ENCODE measurements at regions not wholly inside any gene's neighbourhood (a gene's known extent, or its start where the extent isn't known, plus 50 kb on each side); places are given as distances from the start of the nearest gene placed in this dataset.

GRCh38 chr10:55277549-55277948, 476.5 kb upstream of the PCDH15 start:
- no peaks in the 10 kb centered on the region for H3K9me2 ChIP-seq (replicated peaks; ENCODE audit: control insufficient read depth, low read length)
- TF ChIP-seq CTCF (IDR thresholded peaks at IDR 0.05; ENCODE audit: low read depth, low read length, poor library complexity, severe bottlenecking) (no peak), EZH2phosphoT487 (IDR thresholded peaks at IDR 0.05; ENCODE audit: borderline replicate concordance, low read length) (no peak)

DNA sequence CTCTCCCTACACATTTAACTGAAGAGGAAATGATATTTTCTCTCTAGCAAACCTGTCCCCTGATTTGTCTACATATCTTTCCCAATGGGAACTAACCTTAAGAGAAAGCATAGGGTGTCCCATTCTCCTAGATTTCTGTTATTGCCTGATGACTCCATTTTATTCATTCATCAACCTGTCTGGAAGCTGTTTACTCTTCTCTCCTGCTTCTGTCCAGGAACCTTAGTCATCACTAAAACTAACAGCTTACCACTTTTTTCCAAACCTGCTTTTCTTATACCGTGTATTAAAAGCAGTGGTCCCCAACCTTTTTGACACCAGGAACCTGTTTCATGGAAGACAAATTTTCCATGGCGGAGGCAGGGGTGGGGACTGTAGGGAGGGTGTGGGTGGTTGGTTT, 473.3 kb upstream of the PCDH15 start:
- no peak for TF ChIP-seq CTCF (IDR thresholded peaks at IDR 0.05; ENCODE audit: low read depth, low read length, poor library complexity, severe bottlenecking)
- no peak for TF ChIP-seq EZH2phosphoT487 (IDR thresholded peaks at IDR 0.05; ENCODE audit: borderline replicate concordance, low read length)
- Histone ChIP-seq H3K27me3 (ENCODE audit: control insufficient read depth, low read length) (no peaks in the 10 kb centered on the region), H3K4me3 (ENCODE audit: low read length) (no peak overlapping the region), H3F3A (ENCODE audit: control insufficient read depth, insufficient read depth) (no peaks in the 10 kb centered on the region), H3K27ac (ENCODE audit: low read depth, low read length) (no peak overlapping the region), H3K79me2 (ENCODE audit: control insufficient read depth, low read length) (no peaks in the 10 kb centered on the region), H4K20me1 (ENCODE audit: control insufficient read depth, insufficient read depth, low read depth, low read length) (no peaks in the 10 kb centered on the region), H3K9me2 (replicated peaks; ENCODE audit: control insufficient read depth, low read length) (no peaks in the 10 kb centered on the region), H3K9me3 (ENCODE audit: control insufficient read depth, insufficient read depth, low read length) (no peaks in the 10 kb centered on the region), H3K4me2 (ENCODE audit: low read length) (no peak overlapping the region), H3K4me1 (ENCODE audit: control insufficient read depth, low read length) (no peaks in the 10 kb centered on the region), H3K36me3 (ENCODE audit: control insufficient read depth, low read length) (no peaks in the 10 kb centered on the region)

More at GRCh38 chr10:55277549-55277948, 476.5 kb upstream of the PCDH15 start:
- Histone ChIP-seq H3K9me3 (ENCODE audit: control insufficient read depth, insufficient read depth, low read length) (no peaks in the 10 kb centered on the region), H4K20me1 (ENCODE audit: control insufficient read depth, insufficient read depth, low read depth, low read length) (no peaks in the 10 kb centered on the region), H3K36me3 (ENCODE audit: control insufficient read depth, low read length) (no peaks in the 10 kb centered on the region), H3K79me2 (ENCODE audit: control insufficient read depth, low read length) (no peaks in the 10 kb centered on the region), H3F3A (ENCODE audit: control insufficient read depth, insufficient read depth) (no peaks in the 10 kb centered on the region), H3K27ac (ENCODE audit: low read depth, low read length) (no peak overlapping the region), H3K4me2 (ENCODE audit: low read length) (no peak overlapping the region), H3K27me3 (ENCODE audit: control insufficient read depth, low read length) (no peaks in the 10 kb centered on the region), H3K4me3 (ENCODE audit: low read length) (no peak overlapping the region), H3K4me1 (ENCODE audit: control insufficient read depth, low read length) (no peaks in the 10 kb centered on the region)

DNA sequence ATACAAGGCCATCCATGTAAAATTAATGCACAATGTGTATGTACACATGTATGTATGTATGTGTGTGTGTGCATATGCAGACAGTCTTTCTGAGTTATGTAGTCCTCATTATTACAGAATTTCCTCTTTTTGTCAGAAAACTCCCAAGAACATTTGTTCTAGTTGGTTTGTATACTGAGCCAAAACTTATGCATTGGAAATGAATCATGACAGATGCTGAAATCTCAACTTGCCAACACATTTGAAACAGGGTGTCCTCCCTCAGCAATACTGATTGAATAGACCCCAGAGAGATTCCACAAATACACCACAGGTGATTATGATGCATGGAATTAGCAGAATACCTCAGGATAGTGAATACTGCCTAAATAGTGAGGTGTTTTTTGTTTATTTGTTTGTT, 472.9 kb upstream of the PCDH15 start:
- no peaks in the 10 kb centered on the region for H3K9me3 ChIP-seq (ENCODE audit: control insufficient read depth, insufficient read depth, low read length)
- TF ChIP-seq CTCF (IDR thresholded peaks at IDR 0.05; ENCODE audit: low read depth, low read length, poor library complexity, severe bottlenecking) = no peak
- no peak for TF ChIP-seq EZH2phosphoT487 (IDR thresholded peaks at IDR 0.05; ENCODE audit: borderline replicate concordance, low read length)
- no peaks in the 10 kb centered on the region for H3K79me2 ChIP-seq (ENCODE audit: control insufficient read depth, low read length)
- no peaks in the 10 kb centered on the region for H3K36me3 ChIP-seq (ENCODE audit: control insufficient read depth, low read length)
- H3K4me3 ChIP-seq (ENCODE audit: low read length) = no peak overlapping the region
- H3F3A ChIP-seq (ENCODE audit: control insufficient read depth, insufficient read depth) = no peaks in the 10 kb centered on the region
- H3K27me3 ChIP-seq (ENCODE audit: control insufficient read depth, low read length) = no peaks in the 10 kb centered on the region
- H3K4me1 ChIP-seq (ENCODE audit: control insufficient read depth, low read length) = no peaks in the 10 kb centered on the region
- H4K20me1 ChIP-seq (ENCODE audit: control insufficient read depth, insufficient read depth, low read depth, low read length) = no peaks in the 10 kb centered on the region
- H3K4me2 ChIP-seq (ENCODE audit: low read length) = no peak overlapping the region
- no peaks in the 10 kb centered on the region for H3K9me2 ChIP-seq (replicated peaks; ENCODE audit: control insufficient read depth, low read length)
- no peak overlapping the region for H3K27ac ChIP-seq (ENCODE audit: low read depth, low read length)

- no peak overlapping the region for H3K27ac ChIP-seq (ENCODE audit: low read depth, low read length)
- no peaks in the 10 kb centered on the region for H3K27me3 ChIP-seq (ENCODE audit: control insufficient read depth, low read length)
- no peaks in the 10 kb centered on the region for H3K36me3 ChIP-seq (ENCODE audit: control insufficient read depth, low read length)
- H3K4me2 ChIP-seq (ENCODE audit: low read length) = no peak overlapping the region
- H3K4me1 ChIP-seq (ENCODE audit: control insufficient read depth, low read length) = no peaks in the 10 kb centered on the region
- no peak overlapping the region for H3K4me3 ChIP-seq (ENCODE audit: low read length)
- no peak for TF ChIP-seq CTCF (IDR thresholded peaks at IDR 0.05; ENCODE audit: low read depth, low read length, poor library complexity, severe bottlenecking)
- TF ChIP-seq EZH2phosphoT487 (IDR thresholded peaks at IDR 0.05; ENCODE audit: borderline replicate concordance, low read length) = no peak
- H3K79me2 ChIP-seq (ENCODE audit: control insufficient read depth, low read length) = no peaks in the 10 kb centered on the region
- no peaks in the 10 kb centered on the region for H3K9me2 ChIP-seq (replicated peaks; ENCODE audit: control insufficient read depth, low read length)
- no peaks in the 10 kb centered on the region for H4K20me1 ChIP-seq (ENCODE audit: control insufficient read depth, insufficient read depth, low read depth, low read length)
- H3K9me3 ChIP-seq (ENCODE audit: control insufficient read depth, insufficient read depth, low read length) = no peaks in the 10 kb centered on the region
- H3F3A ChIP-seq (ENCODE audit: control insufficient read depth, insufficient read depth) = no peaks in the 10 kb centered on the region
Observed at GRCh38 chr10:55272886-55273285, 471.9 kb upstream of the PCDH15 start.

All from DOHH2 (cell line).